Endothelial cell of hepatic sinusoid (primary cell): ENCODE measurements at regions not wholly inside any gene's neighbourhood (a gene's known extent, or its start where the extent isn't known, plus 50 kb on each side); places are given as distances from the start of the nearest gene placed in this dataset.

Source experiments
- in situ Hi-C: cut with HindIII; loops from 2 replicates; pipeline ENCODE4 v1.10.0; 2017; ENCODE audit warnings: low sequenced_read_pairs

DNA sequence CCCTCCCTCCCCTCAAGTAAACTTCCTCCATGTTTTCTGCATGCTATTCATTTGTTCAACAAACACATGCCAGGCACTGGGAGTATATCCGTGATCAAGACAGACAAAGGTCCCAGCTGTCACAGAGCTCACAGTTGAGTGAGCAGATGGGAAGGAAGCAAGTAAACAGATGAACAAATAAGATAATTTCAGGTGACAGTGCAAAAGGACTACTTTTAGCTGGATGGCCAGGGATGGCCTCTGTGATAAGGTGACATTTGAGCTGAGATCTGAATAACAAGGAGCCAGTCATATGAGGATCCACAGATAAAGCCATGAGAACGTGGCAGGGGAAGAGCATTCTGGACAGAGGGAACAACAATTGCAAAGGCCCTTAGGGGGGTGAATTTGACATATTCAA lies 121.7 kb upstream of the RAD23B start:
- in situ Hi-C loops: no loop called here

DNA sequence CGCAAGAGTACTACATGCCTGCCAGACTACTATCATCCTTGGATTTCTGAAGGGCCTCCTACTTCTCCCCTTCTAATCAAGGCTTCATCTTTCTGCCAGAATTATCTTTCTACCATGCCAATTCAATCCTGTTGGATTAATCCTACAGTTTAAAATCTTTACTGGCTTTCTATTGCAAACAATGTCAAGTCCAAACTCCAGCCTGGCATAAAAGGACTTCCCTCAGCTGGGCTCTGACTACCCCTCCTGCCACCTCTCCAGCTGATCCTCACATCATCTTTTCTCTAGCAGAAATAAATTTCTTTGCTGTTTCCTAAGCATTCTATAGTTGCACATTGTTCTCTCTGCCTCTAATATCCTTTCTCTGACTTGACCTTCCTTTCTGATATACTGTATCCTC lies 119.7 kb upstream of the RAD23B start:
- in situ Hi-C loops: no loop called here

DNA sequence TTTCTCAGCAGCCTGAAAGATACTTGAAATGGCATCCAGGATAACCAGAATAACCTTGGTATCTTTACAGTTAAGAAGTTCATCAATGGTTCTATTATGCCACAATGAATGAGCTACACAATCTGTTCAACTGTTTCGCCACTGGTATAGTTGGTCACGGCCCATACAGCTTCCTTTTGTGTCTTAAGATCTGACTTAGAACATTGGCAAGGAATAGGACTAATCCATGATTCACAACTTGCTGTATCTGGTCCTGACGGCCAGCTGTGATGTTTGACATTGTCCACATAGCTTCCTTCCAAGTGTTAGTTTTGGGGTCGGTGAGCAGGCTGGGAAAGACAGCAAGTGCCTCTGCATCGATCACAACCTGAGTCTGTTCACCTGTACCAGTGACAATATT lies 113.3 kb upstream of the RAD23B start:
- in situ Hi-C loops: no loop called here

DNA sequence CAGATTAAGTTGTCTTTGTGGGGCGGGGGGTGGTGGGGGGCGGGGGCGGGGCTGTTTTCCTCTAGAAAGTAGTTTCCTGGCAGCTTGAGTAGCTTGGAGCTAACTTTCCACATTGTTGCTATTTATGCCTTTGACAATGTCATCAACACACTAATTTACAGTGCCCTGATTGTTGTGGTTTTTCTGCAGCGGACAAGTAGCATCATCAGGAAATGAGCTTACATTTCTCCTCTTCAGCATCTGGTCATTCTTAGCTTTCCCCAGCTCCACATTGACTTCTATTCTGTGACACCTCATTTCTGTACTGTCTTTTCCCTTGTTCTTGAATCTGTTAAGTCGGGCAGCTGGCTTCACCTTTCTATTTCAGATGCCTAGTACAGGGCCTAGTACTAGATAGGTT lies 112.3 kb upstream of the RAD23B start:
- in situ Hi-C loops: no loop called here

DNA sequence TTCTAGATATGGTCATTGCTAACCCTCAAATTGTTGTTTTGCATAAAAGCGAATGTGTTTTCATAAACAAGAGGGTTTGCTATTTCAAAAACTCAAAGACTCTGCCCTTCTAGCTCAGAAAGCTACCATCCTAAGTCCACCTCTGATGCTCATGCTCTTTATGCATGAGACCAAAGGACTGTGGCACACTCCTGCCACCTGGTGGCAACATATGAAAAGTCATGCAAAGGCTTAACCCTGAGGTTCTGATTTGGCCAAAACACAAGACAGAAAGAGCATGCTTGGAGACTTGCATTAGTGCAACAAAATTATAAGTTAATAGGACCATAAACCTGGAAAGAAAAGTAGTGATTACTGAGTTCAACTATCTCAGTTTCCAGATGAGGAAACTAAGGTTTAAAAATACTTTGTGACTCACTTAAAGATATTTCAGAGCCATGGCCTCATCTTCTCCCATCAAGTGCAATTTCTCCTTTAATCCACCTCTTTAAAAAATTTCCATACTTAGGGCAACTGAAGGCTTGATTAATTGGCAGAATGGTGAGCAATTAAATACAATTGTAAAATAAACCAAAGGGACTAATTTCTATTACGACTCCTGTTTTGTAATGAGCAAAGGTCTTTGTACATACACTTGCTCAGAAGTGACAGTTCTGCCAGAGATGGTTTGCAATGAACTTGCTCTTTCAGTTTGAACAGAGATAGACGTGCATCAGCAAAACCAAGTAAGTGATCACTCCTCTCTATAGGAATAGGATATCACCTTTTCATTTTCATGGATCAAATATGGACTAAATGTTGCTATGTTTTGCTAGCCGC lies 110.7 kb upstream of the RAD23B start:
- in situ Hi-C loops: no loop called here

DNA sequence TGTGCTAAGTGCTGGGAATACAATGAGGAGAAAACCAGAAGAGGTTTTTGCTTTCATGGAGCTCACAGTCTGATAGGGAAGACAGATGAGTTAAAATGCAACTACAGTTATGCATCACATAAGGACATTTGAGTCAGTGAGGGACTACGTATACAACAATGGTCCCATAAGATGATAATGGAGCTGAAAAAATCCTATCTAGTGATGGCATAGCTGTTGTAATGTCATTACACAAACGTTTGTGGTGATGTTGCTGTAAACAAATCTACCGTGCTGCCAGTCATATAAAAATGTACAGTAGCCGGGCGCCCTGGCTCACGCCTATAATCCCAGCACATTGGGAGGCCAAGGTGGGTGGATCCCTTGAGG lies 110.1 kb upstream of the RAD23B start:
- in situ Hi-C loops: no loop called here

DNA sequence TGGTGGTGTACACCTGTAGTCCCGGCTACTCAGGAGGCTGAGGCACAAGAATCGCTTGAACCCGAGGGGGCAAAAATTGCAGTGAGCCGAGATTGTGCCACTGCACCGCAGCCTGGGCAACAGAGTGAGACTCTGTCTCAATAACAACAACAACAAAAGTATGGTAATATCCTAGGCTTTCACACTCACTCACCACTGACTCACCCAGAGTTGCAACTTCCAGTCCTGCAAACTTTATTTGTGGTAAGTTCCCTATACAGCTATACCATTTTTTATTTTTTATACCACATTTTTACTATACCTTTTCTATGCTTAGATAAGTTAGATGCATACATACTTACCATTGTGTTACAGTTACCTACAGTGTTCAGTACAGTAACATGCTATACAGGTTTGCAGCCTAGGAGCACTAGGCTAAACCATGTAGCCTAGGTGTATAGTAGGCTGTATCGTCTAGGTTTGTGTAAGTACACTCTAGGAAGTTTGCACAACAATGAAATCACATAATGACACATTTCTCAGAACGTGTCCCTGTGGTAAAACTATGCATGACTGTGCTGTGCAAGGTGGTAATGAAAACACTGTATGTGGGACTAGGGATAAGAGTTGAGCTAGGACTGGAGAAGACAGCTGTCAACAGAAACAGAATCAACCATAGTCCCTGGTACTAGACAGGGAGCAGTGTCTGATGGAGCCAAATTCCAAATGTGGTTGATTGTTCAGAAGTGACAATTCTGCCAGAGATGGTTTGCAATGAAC lies 109.5 kb upstream of the RAD23B start:
- in situ Hi-C loops: no loop called here

DNA sequence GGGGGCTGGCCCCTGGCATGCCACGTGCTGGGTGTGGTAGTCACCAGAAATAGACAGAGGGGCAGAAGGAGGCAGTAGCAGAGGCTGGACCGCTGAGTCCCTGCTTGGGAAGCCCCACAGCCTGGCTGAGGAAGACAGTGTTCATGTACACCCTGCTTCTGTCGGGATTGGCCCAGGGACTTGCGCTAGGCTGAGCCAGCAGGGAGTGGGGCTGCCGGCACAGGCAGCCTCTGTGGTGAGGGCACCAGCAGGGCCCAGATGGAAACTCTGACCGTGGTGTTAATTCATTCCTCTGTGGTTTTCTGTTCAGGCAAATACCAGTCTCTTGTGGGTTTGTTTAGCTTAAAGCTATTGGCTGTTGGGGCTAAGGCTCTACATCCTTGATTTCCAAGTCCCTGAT lies 108.6 kb upstream of the RAD23B start:
- in situ Hi-C loops: no loop called here

DNA sequence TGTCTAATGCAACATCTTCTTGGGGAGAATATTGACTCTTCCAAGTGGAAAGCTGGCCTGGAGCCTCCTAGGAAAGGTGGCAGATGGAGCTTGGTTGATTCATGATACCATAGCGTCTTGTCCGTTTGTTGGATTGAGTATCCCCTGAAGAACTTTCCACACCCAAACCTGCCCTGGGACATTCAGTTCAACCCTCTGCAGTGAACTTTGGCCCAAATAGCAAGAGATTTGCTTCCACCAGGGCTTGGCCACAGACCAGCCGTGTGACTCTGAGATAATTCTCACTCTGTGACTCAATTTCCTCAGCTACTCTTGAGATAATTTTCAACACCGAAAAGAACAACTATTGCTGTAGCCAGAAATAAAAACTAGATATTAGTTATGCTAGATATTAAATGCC lies 108.0 kb upstream of the RAD23B start:
- in situ Hi-C loops: no loop called here

DNA sequence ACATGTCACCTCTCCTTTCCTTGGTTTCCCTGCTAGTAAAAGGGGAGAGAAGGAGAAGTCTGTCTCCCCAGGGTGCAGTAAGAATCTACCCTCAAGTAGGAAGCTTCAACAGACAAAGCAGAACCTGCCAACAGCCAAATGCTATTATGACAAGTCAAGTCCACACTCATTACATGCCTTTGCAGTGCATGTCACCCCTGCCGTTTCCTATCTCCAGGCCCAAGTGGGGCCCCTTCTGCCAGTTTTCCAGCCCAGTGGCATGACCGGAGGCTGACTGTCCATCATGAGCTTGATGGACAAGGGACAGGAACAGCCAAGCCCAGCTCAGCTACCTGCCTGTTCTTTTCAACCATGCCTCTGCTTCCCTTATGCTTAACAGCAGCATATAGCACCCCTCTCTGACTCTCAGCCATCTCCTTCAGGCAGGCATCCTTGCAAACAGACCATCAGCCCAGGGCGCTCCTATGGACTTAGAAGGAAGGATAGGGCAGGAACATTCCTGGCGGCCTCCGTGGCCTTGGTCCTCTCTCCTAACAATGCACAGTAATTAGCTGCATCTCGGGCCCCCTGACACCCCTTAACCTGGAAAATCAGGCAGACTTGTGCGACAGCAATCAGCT lies 107.2 kb upstream of the RAD23B start:
- in situ Hi-C loops: no loop called here

DNA sequence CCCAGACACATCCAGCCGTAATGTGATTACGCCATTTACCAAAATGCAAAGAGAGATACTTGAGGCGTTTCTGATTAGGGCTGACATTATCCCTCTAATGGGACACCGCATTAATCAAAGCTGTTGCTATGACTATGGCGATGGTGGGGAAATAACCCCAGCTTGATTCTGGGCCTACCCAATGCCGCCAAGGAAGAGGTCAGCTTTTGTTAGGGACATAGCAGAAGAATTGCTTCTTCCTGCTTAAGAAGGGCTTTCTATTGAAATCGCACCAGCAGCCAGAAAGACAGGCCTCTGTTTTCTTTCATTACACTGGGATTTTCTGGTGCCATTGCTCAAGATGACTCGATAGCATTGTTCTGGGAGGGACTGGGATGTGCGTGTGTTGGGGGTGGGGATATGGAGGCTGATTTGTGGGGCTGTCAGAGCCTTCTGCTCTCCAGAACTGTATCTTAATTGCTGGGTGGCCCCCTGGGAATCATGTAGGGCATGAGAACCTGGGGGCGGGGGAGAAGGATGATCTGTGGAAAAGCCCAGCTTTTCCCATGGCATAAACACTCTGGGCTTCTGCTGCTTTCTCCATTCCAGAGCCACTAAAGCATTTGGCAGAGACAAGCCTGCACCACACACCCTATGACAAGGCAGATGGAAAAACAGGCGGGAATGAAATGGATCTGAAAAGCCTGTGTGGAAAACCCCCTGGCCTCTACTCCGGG lies 106.5 kb upstream of the RAD23B start:
- in situ Hi-C loops: no loop called here

DNA sequence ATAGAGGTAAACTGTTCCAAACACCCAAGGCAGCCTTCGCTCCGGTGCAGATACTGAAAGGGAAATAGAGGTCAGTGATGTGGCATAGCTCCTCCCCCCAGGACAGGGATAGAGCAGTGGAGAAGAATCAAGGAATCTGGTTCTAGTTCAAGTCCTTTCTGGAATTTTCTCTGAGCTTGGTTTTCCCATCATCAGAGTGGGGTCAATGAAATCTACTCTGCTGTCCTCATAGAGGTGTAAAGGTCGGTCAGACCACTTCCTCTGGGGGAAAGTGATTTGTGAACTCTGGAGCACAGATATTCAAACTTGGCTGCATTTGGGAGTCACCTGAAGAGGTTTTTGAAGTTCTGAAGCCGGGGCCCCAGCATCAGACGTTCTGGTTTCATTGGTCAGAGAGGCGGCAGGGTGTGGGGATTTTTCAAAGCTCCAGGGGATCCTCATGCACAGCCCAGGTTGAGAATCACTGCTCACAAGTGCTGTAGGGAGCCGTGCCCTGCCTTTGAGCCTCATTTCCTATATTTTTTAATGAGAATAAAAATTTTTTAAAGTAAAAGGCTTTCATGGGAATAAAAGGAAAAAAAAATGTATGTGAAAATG lies 105.7 kb upstream of the RAD23B start:
- in situ Hi-C loops: no loop called here

DNA sequence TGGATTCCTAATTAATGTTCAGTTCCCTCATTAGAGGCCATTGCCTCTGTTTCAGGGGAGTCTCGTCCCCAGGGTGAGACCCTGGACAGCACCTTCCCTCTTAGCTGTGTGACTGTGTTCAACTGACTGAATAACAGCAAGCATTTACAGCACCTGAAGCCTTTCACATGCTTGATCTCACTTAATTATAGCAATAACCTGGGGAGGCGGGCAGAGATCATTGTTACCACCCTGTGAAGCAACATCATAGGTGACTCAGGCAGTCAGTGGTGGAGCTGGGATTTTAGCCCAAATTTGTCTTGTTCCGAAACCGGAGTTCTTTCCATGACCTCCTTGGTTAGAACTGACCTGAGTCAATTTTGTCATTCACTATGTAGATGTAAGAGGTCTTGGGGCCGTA lies 105.2 kb upstream of the RAD23B start:
- in situ Hi-C loops: no loop called here

DNA sequence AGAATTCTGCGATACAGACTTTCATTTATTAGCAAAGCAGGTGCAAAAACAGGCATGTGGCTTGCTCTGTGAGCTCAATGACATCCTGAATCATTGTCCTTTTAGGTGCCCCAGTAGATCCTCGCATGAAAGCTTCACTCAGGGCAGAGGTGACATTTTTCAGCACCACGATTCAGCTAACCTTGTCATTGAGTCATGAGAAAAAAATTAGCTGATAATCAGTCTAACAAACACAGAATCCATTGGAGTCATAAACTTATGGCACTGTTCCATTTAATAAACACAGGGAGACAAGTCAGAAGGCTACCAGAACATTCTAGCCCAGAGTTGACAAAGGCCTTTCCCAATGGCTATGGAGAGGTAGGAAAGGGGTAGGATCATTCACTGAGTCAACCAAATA lies 104.8 kb upstream of the RAD23B start:
- in situ Hi-C loops: no loop called here

DNA sequence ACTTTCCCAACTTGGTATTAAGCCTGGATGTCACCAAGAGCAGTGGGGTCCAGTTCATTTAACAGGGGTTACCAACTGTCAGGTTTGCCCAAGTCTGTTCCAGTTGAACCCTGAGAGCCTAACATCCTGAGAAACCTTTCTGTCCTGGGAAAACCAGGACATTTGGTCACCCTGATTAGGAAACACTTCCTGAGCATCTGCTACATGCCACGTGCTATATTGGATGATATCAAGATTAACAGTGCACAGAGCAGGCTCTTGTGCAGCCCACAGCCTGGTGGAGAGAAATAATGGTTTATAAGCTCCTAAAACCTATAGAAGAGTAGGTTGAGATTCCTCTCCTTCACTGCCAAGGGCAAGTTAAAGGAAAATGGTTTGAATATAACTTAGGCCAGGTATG lies 102.9 kb upstream of the RAD23B start:
- in situ Hi-C loops: no loop called here

DNA sequence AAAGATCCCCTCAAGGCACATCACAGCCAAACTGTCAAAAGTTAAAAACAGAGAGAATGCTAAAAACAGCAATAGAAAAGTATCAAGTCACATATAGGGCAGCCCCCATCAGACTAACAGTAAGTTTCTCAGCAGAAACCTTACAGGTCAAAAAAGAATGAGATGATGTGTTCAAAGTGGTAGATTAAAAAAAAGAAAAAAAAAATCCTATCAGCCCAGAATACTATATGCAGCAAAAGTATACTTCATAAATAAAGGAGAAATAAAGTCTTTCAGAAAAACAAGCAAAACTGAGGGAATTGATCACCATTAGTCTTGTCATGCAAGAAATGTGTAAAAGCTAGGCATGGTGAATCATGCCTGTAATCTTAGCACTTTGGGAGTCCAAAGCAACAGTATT lies 99.9 kb upstream of the RAD23B start:
- in situ Hi-C loops: no loop called here

DNA sequence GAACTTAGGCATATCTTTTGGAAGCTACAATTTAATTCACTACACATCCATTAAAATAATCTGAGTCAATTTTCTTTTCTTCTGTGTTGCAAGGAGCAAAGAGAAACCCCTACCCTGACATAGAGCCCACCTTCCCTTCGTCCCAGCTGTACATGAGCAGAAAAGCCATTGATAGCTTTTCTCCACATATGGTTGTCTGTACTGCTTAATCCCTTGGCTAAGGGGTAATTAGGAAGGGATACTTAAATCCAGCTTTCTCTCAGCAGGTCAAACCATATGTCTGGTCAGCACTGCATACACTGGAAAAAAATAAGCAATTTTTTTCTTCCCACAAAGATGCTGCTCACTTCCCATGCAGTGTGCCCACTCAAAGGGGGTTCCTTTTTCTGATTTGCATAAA lies 94.7 kb upstream of the RAD23B start:
- in situ Hi-C loops: no loop called here

DNA sequence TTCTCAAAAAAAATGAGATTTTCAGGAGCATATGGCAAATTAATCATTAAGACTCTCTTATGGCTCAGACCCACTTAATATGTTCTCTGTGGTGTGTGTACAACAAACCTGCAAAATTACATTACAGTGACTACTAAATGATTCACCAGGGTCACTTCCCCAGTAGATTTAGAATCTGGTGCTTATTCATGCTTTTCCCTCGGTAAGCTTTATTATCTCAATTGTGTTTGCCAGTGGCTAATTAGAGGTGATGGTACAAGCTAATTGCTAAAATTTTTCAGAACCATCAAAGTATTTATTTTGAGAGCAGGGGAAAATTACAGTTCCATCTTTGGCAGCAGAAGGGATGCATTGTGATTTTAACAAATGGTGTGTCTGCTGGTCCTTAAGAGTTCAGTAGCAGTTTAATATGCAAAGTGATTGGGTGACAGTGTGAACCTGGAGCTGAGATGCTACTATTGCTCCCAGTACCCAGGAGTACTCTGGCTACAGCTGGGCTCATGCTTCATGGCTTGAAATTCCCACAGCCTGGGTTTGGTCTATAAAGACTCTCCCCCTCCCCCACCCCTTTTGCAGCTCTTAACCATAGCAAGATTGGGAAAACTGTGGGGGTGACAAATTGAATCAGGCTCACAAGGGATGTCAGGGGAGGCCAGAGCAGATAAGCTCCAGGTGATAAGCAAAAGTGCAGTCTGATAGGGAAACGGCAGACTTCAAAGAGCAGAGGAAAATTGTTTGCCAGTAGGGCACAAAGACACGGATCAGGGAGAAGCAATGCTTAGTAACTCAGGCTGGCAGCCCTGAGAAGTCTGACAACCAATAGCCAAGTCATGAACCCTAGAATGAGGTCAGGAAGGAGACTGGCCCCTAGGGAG lies 92.8 kb upstream of the RAD23B start:
- in situ Hi-C loops: no loop called here

DNA sequence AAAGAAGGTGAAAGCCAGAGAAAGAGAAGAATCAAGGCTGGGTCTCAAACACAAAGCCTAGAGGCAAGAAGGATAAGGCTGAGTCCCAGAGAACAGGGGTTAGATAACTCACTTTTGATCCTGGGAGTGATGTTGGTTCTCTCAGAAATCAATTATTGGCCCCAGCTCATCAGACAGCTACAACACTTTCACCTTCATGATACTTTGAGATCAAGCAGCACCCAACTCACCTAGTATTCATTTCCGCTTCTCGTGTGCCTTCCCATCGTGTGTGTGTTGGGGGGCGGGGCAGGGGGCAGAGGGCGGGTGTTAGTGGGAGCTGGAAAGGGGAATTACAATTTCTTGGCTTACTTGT lies 92.2 kb upstream of the RAD23B start:
- in situ Hi-C loops: no loop called here

DNA sequence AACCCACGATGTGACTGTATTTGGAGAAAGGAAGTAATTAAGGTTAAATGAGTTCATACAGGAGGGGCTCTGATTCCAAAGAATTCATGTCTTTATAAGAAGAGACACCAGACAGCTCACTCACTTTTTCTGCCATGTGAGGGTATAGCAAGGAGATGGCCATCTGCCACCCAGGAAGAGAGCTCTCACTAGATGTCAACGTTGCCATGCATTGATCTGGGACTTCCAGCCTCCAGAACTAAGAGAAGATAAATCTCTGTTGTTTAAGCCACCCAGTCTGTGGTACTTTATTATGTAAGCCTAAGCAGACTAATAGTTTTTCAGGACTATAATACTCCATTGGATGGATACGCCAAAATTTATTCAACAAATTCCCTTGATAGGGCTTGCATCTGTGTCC lies 89.8 kb upstream of the RAD23B start:
- in situ Hi-C loops: no loop called here
